PC-9 (cell line): ENCODE measurements at regions not wholly inside any gene's neighbourhood (a gene's known extent, or its start where the extent isn't known, plus 50 kb on each side); places are given as distances from the start of the nearest gene placed in this dataset.

Experiments
- EZH2 ChIP-seq: fragments of 200-600 bp; sonication (generic); IDR thresholded peaks from 2 replicates; pipeline ENCODE4 v1.8.0; 2017; ENCODE audit warnings: antibody characterized with exemption, low read depth
- TF ChIP-seq, protein P1 (sequence below): fragments of 200-600 bp; sonication (generic); conservative IDR thresholded peaks from 2 replicates; pipeline ENCODE4 v1.6.1; 2017; ENCODE audit warnings: mixed run types, antibody characterized with exemption, mild to moderate bottlenecking, moderate library complexity

DNA sequence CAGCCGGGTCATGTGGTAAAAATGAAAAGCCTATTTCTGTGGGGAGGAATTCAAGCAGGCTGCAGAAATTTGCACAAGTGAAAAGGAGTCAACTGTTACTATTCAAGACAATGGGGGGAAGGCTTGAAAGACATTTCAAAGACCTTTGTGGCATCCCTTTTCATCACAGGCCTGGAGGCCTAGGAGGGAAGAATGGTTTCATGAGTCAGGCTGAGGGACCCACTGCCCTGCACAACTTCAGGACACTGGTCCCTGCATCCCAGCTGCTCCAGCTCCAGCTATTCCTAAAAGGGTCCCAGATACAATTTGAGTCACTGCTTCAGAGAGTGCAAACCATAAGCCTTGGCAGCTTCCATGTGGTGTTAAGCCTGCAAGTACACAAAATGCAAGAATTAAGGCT, 85.3 kb upstream of the POU3F4 start:
- TF ChIP-seq, protein P1, sequence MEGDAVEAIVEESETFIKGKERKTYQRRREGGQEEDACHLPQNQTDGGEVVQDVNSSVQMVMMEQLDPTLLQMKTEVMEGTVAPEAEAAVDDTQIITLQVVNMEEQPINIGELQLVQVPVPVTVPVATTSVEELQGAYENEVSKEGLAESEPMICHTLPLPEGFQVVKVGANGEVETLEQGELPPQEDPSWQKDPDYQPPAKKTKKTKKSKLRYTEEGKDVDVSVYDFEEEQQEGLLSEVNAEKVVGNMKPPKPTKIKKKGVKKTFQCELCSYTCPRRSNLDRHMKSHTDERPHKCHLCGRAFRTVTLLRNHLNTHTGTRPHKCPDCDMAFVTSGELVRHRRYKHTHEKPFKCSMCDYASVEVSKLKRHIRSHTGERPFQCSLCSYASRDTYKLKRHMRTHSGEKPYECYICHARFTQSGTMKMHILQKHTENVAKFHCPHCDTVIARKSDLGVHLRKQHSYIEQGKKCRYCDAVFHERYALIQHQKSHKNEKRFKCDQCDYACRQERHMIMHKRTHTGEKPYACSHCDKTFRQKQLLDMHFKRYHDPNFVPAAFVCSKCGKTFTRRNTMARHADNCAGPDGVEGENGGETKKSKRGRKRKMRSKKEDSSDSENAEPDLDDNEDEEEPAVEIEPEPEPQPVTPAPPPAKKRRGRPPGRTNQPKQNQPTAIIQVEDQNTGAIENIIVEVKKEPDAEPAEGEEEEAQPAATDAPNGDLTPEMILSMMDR: no peak
- no peak for TF ChIP-seq EZH2
